ENCODE measurements at regions not wholly inside any gene's neighbourhood (a gene's known extent, or its start where the extent isn't known, plus 50 kb on each side); places are given as distances from the start of the nearest gene placed in this dataset.
"Not testable (repeated sequence)": the region's sequence is repeated elsewhere in the genome, so short reads cannot be mapped to it uniquely, and the experiment has no call there.

DNA sequence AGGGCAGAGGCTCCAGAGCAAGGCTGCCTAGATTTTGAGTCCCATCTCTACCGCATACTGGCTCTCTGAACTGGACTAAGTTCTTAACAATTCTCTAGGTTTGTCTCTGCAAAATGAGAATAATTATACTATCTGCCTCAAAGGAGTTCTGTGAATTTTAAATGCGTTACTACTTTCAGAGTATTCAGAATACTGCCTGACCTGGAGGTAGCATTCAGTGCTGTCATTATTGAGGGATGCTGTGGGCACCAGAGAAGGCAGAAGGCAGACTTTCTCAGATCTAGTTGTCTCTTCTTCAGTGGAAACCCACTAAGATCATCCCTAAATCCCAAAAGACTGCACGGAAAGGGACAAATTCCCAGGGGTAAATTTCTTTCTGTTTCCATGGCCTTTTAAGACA, 147.4 kb upstream of the RORA start:
- DNase-seq: no peak
- Mint-ChIP-seq H3K27me3 (ENCODE audit: insufficient read depth) (no peaks in the 10 kb centered on the region), H3K4me3 (no peak overlapping the region), H3K4me1 (ENCODE audit: low read depth) (no peaks in the 10 kb centered on the region), H3K36me3 (ENCODE audit: low read depth) (no peaks in the 10 kb centered on the region), H3K9me3 (peaks cover 56% of the 10 kb centered on the region), H3K27ac (no peak overlapping the region)
- TF ChIP-seq, protein P1, sequence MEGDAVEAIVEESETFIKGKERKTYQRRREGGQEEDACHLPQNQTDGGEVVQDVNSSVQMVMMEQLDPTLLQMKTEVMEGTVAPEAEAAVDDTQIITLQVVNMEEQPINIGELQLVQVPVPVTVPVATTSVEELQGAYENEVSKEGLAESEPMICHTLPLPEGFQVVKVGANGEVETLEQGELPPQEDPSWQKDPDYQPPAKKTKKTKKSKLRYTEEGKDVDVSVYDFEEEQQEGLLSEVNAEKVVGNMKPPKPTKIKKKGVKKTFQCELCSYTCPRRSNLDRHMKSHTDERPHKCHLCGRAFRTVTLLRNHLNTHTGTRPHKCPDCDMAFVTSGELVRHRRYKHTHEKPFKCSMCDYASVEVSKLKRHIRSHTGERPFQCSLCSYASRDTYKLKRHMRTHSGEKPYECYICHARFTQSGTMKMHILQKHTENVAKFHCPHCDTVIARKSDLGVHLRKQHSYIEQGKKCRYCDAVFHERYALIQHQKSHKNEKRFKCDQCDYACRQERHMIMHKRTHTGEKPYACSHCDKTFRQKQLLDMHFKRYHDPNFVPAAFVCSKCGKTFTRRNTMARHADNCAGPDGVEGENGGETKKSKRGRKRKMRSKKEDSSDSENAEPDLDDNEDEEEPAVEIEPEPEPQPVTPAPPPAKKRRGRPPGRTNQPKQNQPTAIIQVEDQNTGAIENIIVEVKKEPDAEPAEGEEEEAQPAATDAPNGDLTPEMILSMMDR (IDR thresholded peaks at IDR 0.05): no peak

DNA sequence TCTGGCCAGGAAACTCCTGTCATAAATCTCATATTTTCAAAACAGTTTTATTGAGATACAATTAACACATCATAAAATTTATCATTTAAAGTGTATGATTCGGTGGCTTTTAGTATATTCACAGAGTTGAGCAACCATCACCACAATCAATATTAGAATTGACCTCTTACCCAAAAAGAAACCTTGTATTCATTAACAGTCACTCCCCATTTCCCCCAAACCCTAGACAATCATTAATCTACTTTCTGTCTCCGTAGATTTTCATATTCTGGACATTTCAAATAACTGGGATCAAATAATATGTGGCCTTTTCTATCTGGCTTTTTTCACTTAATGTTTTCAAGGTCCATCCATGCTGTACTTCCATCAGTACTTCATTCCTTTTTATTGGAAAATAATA, 145.7 kb upstream of the RORA start:
- TF ChIP-seq, protein P1 (IDR thresholded peaks at IDR 0.05): no peak
- no peak overlapping the region for H3K4me3 Mint-ChIP-seq
- H3K4me1 Mint-ChIP-seq (ENCODE audit: low read depth): no peaks in the 10 kb centered on the region
- no peaks in the 10 kb centered on the region for H3K36me3 Mint-ChIP-seq (ENCODE audit: low read depth)
- no peaks in the 10 kb centered on the region for H3K27me3 Mint-ChIP-seq (ENCODE audit: insufficient read depth)
- peaks cover 56% of the 10 kb centered on the region for H3K9me3 Mint-ChIP-seq
- no peak overlapping the region for H3K27ac Mint-ChIP-seq
- DNase-seq: no peak

DNA sequence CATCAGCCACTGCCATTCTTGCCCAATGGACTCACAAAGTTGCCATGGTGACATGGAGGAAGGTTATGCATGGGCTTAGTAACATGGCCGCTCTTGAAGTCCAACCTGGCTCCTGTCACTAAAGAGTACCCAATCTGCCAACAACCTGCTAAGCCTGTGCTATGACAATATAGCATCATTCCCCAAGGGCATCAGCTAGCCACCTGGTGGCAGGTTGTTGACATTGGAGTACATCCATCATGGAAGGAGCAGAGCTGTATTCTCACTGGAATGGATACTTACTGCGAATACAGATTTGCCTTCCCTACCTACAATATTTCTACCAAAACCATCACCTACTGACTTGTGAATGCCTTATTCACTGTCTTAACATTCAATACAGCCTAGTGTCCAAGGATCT, 138.9 kb upstream of the RORA start:
- no peaks in the 10 kb centered on the region for H3K4me1 Mint-ChIP-seq (ENCODE audit: low read depth)
- DNase-seq: no peak
- TF ChIP-seq, protein P1 (IDR thresholded peaks at IDR 0.05): no peak
- no peak overlapping the region for H3K27ac Mint-ChIP-seq
- no peak overlapping the region for H3K4me3 Mint-ChIP-seq
- H3K27me3 Mint-ChIP-seq (ENCODE audit: insufficient read depth): no peaks in the 10 kb centered on the region
- H3K9me3 Mint-ChIP-seq: peaks cover 35% of the 10 kb centered on the region
- H3K36me3 Mint-ChIP-seq (ENCODE audit: low read depth): no peaks in the 10 kb centered on the region

DNA sequence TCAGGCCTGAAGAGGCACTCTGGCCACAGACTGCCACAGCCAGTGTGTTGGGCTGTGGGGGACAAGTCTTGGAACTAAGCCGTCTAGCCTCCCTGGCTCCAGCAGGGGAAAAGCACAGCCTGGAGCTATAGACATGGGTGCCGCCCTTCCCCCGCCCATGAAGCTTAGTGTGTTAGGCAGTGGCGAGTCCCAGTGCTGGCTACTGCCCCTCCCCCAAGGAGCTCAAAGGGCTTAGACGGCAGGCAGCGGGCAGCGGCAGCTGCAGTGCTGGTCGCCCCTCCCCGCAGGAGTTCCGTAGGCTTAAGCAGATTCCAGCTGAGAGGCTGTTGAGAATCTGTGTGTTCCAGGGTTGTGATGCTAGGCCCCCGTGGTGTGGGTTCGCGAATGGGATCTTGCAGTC, 135.8 kb upstream of the RORA start:
- Mint-ChIP-seq H3K4me3 (no peak overlapping the region), H3K9me3 (peaks cover 26% of the 10 kb centered on the region), H3K27me3 (ENCODE audit: insufficient read depth) (no peaks in the 10 kb centered on the region), H3K4me1 (ENCODE audit: low read depth) (no peaks in the 10 kb centered on the region), H3K27ac (no peak overlapping the region), H3K36me3 (ENCODE audit: low read depth) (no peaks in the 10 kb centered on the region)
- DNase-seq: no peak
- TF ChIP-seq, protein P1 (IDR thresholded peaks at IDR 0.05): no peak

DNA sequence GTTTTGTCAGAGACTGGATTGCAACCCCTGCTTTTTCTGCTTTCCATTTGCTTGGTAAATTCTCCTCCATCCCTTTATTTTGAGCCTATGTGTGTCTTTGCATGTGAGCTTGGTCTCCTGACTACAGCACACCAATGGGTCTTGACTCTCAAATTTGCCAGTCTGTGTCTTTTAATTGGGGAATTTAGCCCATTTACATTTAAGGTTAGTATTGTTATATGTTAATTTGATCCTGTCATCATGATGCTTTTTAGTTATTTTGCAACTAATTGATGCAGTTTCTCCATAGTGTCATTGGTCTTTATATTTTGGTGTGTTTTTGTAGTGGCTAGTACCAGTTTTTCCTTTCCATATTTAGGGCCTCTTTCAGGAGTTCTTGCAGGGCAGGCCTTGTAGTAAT, 133.8 kb upstream of the RORA start:
- not testable (repeated sequence) for H3K27me3 Mint-ChIP-seq (ENCODE audit: insufficient read depth); H3K4me3 Mint-ChIP-seq; DNase-seq; H3K4me1 Mint-ChIP-seq (ENCODE audit: low read depth); H3K27ac Mint-ChIP-seq; H3K36me3 Mint-ChIP-seq (ENCODE audit: low read depth)
- peaks cover 26% of the 10 kb centered on the region for H3K9me3 Mint-ChIP-seq

DNA sequence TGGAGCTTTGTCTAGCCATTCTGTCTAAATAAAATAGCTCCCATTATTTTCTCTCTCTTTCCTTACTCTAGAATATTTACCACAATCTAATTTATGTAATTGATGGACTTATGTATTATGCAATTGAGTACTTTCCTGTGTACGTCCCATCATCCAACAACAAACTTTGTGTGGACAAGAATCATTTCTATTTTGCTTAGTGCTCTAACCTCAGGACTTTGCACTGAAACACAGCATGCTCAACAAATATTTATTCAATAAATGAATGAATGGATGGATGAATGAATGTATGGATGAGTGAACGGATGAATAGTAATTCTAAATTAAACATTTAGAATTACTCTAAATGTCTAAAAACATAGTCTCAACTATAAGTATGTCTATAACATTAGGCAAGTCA, 115.2 kb upstream of the RORA start:
- Mint-ChIP-seq H3K4me3 (no peak overlapping the region), H3K4me1 (ENCODE audit: low read depth) (no peaks in the 10 kb centered on the region), H3K36me3 (ENCODE audit: low read depth) (no peaks in the 10 kb centered on the region), H3K27ac (no peak overlapping the region), H3K27me3 (ENCODE audit: insufficient read depth) (no peaks in the 10 kb centered on the region; the same call in 1 of the 2 replicates), H3K9me3 (peaks cover 58% of the 10 kb centered on the region)
- no peak for DNase-seq
- TF ChIP-seq, protein P1 (IDR thresholded peaks at IDR 0.05): no peak

Data from HFFc6 (cell line).